ENCODE measurements at regions not wholly inside any gene's neighbourhood (a gene's known extent, or its start where the extent isn't known, plus 50 kb on each side); places are given as distances from the start of the nearest gene placed in this dataset.

GRCh38 chr11:92790926-92791616 is 178.4 kb upstream of the MTNR1B start:
- FAIRE-seq: no peak
- H2BK5ac ChIP-seq (ENCODE audit: low read depth, low read length): no peak overlapping the region
- no peak overlapping the region for H2BK20ac ChIP-seq (ENCODE audit: low read length)
- no peak overlapping the region for H4K8ac ChIP-seq (ENCODE audit: extremely low read depth, insufficient read depth, low read length)
- H4K5ac ChIP-seq (ENCODE audit: insufficient read length, low read depth, low read length): no peak overlapping the region
- no peak overlapping the region for H2BK15ac ChIP-seq (ENCODE audit: low read length)
- H3K14ac ChIP-seq (ENCODE audit: insufficient read length): no peak overlapping the region
- H3K79me1 ChIP-seq (ENCODE audit: low read depth, low read length): no peaks in the 10 kb centered on the region
- H3K79me2 ChIP-seq (ENCODE audit: control insufficient read depth in 1 of 2, insufficient read depth in 2 of 2, low read length in 2 of 2): no peaks in the 10 kb centered on the region
- no peak overlapping the region for H2BK120ac ChIP-seq (replicated peaks; ENCODE audit: low read depth, low read length)
- H3K56ac ChIP-seq (replicated peaks; ENCODE audit: insufficient read length, low read depth, low read length): no peak overlapping the region
- H3K27me3 ChIP-seq (replicated peaks in 1 of 4; ENCODE audit: control insufficient read depth in 3 of 4, extremely low read depth in 1 of 4, insufficient read depth in 3 of 4, low read length in 3 of 4): no peaks in the 10 kb centered on the region
- H3K18ac ChIP-seq (ENCODE audit: extremely low read depth, low read length): no peak overlapping the region
- H2AK5ac ChIP-seq (ENCODE audit: low read depth, low read length): no peak overlapping the region
- H3K4me3 ChIP-seq (ENCODE audit: extremely low read depth in 1 of 4, insufficient read depth in 2 of 4, low read depth in 3 of 4, low read length in 4 of 4): no peak overlapping the region
- H4K20me1 ChIP-seq (replicated peaks in 1 of 2; ENCODE audit: control insufficient read depth in 1 of 2, insufficient read depth in 2 of 2, low read length in 2 of 2): no peaks in the 10 kb centered on the region
- H3K23ac ChIP-seq (ENCODE audit: insufficient read length): no peak overlapping the region
- H3K9me3 ChIP-seq (ENCODE audit: insufficient read depth in 2 of 2, low read depth in 1 of 2, low read length in 1 of 2): no peaks in the 10 kb centered on the region; a peak in 1 of 4 replicates
- H4K91ac ChIP-seq (replicated peaks; ENCODE audit: insufficient read length, low read length): no peak overlapping the region
- no peak overlapping the region for H2AFZ ChIP-seq (ENCODE audit: low read length)
- no peak overlapping the region for H3K27ac ChIP-seq (ENCODE audit: low read depth, low read length)
- ChIA-PET POLR2A (ENCODE audit: partially characterized antibody) (no interaction called here), CTCF (ENCODE audit: partially characterized antibody) (interaction anchor here (0.6 to 1.6 kb wide), 4 partner anchors 9 to 203 kb away, joined by 3 to 4 read pairs (median 3); no protein-coding TSS in a partner anchor)
- H3K4me1 ChIP-seq (replicated peaks in 1 of 4; ENCODE audit: control insufficient read depth in 3 of 4, insufficient read depth in 4 of 4, low read length in 3 of 4): peaks cover 0 to 11% (median 3%) of the 10 kb centered on the region in 4 experiments; a peak in 3 of 7 replicates
- H3K23me2 ChIP-seq (ENCODE audit: low read depth, low read length): no peaks in the 10 kb centered on the region
- no peak overlapping the region for H3K4me2 ChIP-seq (ENCODE audit: insufficient read depth in 1 of 2, low read depth in 2 of 2, low read length in 2 of 2)
- H3K9ac ChIP-seq (replicated peaks in 1 of 4; ENCODE audit: extremely low read depth in 1 of 4, low read depth in 3 of 4, low read length in 3 of 4): no peak overlapping the region
- H3K36me3 ChIP-seq (ENCODE audit: control insufficient read depth in 2 of 4, insufficient read depth in 4 of 4, low read length in 3 of 4): peaks cover 0 to 4% (median 0%) of the 10 kb centered on the region in 4 experiments; a peak in 2 of 8 replicates
- no peak overlapping the region for H3K4ac ChIP-seq (replicated peaks; ENCODE audit: insufficient read length, low read depth, low read length)
- no peak overlapping the region; the same call in 1 of the 2 replicates for H2BK12ac ChIP-seq (ENCODE audit: low read depth, low read length)
- no peak for DNase-seq (ENCODE audit: low read depth in 1 of 2, low spot score in 2 of 2)
- TF ChIP-seq EGR1 (IDR thresholded peaks at IDR 0.05; ENCODE audit: borderline replicate concordance, low read depth, low read length) (no peak), ATF3 (IDR thresholded peaks at IDR 0.05; ENCODE audit: insufficient read depth, low read depth, low read length) (no peak), CREB1 (IDR thresholded peaks at IDR 0.05) (no peak), SRF (IDR thresholded peaks at IDR 0.05; ENCODE audit: low read depth, low read length) (no peak), RAD21 (IDR thresholded peaks at IDR 0.05 in 1 of 2, conservative IDR thresholded peaks at IDR 0.05 in 1 of 2; ENCODE audit: low read depth in 2 of 2, low read length in 2 of 2) (no peak), POU5F1 (IDR thresholded peaks at IDR 0.05; ENCODE audit: low read depth, low read length) (no peak), RXRA (IDR thresholded peaks at IDR 0.05; ENCODE audit: insufficient read depth, low read depth, low read length) (no peak), CEBPB (IDR thresholded peaks at IDR 0.05; ENCODE audit: low read depth, low read length) (no peak), CBX8 (IDR thresholded peaks at IDR 0.05; ENCODE audit: borderline replicate concordance, low read depth, low read length) (no peak), JUND (IDR thresholded peaks at IDR 0.05; ENCODE audit: low read length) (no peak), YY1 (IDR thresholded peaks at IDR 0.05; ENCODE audit: low read depth, low read length) (no peak), TCF12 (IDR thresholded peaks at IDR 0.05; ENCODE audit: low read depth, low read length) (no peak), SP2 (IDR thresholded peaks at IDR 0.05; ENCODE audit: low read length) (no peak)
- TF ChIP-seq, protein P1, sequence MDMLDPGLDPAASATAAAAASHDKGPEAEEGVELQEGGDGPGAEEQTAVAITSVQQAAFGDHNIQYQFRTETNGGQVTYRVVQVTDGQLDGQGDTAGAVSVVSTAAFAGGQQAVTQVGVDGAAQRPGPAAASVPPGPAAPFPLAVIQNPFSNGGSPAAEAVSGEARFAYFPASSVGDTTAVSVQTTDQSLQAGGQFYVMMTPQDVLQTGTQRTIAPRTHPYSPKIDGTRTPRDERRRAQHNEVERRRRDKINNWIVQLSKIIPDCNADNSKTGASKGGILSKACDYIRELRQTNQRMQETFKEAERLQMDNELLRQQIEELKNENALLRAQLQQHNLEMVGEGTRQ (IDR thresholded peaks at IDR 0.05; ENCODE audit: low read length): no peak
